Cardiac fibroblast (primary cell): ENCODE measurements at regions not wholly inside any gene's neighbourhood (a gene's known extent, or its start where the extent isn't known, plus 50 kb on each side); places are given as distances from the start of the nearest gene placed in this dataset.
"Not testable (repeated sequence)": the region's sequence is repeated elsewhere in the genome, so short reads cannot be mapped to it uniquely, and the experiment has no call there.

Source experiments
- DNase-seq, 2 donors: peaks; one replicate each; pipeline versions ENCODE4 v3.0.0 to v3.0.0-alpha.2; 2010; ENCODE audit warnings: low read depth in 2 of 2
- H3K4me3 ChIP-seq, 2 donors: replicated peaks in 1 of 2; 1 replicate in 1 of 2; 2 replicates in 1 of 2; pipeline ENCODE4 v1.5.1; 2011; ENCODE audit warnings: low read depth in 2 of 2, low read length in 2 of 2, mild to moderate bottlenecking in 2 of 2, moderate library complexity in 1 of 2
- TF ChIP-seq, protein P1 (sequence below): IDR thresholded peaks from one replicate; pipeline ENCODE4 v1.5.1; 2011; ENCODE audit warnings: low read depth, mild to moderate bottlenecking, low read length, inconsistent platforms

DNA sequence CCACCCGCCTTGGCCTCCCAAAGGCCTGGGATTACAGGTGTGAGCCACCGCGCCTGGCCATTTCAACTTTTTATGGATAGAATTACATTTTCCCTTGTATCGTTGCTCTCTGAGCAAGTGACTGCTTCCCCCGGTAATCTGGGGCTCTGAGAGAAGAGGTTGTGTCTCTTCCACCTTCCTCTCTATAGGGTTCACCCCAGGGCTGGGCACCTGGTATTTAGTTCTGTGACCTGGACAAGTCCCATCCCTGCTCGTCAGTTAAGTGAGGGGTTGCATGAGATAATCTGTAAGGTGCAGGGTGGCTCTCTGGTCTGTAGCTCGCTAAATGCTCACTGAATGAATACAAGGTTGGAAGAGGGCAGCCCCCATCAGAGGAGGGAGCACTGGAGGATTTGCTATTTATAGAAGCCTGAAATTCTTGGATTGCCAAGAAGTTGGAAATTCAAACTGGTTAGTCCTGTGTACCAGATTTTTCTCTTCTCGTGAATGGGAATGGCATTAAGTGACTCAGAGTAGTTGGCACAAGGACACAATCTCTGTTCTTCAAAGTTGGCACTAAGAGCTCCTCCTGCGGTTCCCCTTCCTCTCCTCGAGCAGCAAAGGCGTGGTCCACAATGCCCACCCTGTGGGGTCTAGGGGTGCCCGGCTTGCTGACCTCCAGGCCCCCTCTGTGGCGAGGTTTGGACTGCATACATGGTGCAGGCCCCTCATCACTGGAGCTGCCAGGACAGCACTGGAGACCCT lies 68.1 kb upstream of the DLG1 start:
- H3K4me3 ChIP-seq = no peak overlapping the region
- DNase-seq = peak in 1 of 2 donors; percentile 37
- TF ChIP-seq, protein P1, sequence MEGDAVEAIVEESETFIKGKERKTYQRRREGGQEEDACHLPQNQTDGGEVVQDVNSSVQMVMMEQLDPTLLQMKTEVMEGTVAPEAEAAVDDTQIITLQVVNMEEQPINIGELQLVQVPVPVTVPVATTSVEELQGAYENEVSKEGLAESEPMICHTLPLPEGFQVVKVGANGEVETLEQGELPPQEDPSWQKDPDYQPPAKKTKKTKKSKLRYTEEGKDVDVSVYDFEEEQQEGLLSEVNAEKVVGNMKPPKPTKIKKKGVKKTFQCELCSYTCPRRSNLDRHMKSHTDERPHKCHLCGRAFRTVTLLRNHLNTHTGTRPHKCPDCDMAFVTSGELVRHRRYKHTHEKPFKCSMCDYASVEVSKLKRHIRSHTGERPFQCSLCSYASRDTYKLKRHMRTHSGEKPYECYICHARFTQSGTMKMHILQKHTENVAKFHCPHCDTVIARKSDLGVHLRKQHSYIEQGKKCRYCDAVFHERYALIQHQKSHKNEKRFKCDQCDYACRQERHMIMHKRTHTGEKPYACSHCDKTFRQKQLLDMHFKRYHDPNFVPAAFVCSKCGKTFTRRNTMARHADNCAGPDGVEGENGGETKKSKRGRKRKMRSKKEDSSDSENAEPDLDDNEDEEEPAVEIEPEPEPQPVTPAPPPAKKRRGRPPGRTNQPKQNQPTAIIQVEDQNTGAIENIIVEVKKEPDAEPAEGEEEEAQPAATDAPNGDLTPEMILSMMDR = no peak

DNA sequence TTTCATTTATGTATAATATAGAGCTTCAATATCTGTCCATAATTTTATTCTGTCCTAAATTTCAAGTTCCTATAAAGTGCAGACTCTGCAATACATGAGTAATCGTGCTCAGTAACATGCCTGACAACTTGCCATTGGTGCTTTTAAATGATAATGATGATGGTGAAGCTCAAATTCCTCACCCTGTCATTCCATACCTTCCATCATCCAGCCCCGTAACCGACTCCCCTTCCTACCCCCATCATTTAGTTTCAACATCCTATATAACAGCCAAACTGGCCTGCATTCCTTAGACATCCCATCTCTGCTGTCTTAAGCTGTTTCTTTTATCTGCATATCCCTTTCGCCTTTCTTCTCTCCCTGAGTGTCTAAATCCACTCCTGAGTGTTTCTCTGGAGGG lies 67.2 kb upstream of the DLG1 start:
- TF ChIP-seq, protein P1 = no peak
- DNase-seq = peak in 1 of 2 donors; percentile 10
- no peak overlapping the region for H3K4me3 ChIP-seq

DNA sequence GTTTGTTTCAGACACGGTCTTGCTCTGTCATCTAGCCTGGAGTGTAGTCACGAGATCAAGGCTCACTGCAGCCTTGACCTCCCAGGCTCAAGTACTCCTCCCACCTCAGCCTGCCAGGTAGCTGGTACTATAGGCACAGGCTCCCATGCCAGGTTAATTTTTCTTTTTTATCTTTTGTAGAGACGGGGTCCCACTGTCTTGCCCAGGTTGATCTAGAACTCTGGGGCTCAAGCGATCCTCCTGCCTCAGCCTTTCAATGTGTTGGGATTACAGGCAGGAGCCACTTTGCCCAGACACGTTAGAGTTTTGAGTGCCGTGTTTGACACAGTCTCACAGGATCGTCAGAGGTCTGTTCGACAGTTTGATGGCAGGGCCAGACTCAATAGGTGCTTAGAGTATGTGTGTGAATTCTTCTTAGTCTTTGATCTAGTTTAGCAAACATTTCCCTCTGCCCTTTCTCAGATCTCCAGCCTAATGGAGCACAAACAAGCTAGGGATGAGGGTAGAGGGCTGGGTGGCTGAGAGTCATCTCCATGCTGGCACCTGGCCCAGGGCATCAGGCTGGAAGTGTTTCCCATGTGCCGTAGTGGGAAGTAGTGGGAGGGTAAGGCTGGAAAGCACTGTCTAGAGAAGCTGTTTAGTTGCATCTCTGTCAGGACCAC lies 66.1 kb upstream of the DLG1 start:
- TF ChIP-seq, protein P1 = no peak
- H3K4me3 ChIP-seq = no peak overlapping the region
- no peak for DNase-seq

DNA sequence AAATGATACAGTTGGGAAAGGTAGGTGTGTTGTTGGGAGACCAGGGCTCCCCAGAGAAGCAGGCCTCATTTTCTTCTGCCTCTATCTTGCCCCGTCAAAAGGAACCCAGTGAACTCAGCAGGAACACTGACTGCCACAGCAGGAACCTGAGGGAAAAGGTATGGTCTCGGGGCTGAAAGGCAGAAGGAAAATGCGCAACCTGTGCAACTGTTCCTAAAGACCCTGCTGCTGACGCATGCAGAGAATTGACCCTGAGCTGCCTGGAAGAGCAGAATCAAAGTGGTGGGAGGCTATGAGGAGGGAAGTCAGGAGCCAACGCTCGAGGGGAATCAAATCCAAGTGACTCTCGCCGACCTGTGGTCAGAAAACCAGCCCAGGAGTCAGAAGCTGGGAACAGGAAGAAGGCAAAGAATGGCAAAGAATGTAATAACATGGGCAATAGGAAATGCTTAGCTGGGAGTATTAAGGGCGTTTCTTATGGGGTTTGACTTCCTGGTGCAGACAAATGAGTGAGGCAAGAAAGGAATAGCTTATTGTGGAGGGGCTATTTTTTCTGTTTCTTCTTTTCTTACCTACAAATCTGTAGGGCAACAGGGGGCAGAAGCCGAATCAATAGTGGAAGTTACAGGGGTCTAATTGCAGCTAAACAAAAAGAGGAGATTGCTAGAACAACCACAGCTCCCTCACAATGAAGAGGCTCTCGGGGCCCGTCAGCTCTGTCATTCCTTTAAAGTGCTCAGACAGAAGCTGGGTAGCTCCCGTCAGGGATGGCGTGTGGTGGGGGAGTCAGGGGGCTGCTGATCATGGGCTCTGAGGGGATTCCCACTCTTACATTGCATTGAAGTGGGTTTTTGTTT lies 65.4 kb upstream of the DLG1 start:
- TF ChIP-seq, protein P1 = no peak

DNA sequence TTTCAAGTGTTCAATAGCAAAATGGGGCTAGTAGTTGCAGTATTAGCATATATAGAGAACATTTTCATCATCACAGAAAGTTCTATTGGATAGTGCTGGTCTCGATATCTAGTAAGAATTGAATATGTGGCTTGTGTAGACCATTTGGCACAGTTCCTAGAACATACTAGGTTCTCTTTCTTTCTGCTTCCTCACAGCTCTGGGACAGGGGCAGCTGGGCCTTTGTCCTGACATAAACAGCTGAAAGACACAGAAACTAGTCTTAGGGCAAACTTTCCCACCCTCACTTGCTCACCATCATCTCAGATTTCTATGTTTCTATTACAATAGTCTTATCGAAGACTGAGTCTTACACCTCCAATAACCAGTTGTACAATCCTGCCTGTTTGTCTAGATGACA lies 63.7 kb upstream of the DLG1 start:
- TF ChIP-seq, protein P1 = no peak
- no peak overlapping the region for H3K4me3 ChIP-seq
- no peak for DNase-seq

More for the DNA sequence above, 65.4 kb upstream of the DLG1 start:
- H3K4me3 ChIP-seq = no peak overlapping the region
- peak in 1 of 2 donors; percentile 25 for DNase-seq

DNA sequence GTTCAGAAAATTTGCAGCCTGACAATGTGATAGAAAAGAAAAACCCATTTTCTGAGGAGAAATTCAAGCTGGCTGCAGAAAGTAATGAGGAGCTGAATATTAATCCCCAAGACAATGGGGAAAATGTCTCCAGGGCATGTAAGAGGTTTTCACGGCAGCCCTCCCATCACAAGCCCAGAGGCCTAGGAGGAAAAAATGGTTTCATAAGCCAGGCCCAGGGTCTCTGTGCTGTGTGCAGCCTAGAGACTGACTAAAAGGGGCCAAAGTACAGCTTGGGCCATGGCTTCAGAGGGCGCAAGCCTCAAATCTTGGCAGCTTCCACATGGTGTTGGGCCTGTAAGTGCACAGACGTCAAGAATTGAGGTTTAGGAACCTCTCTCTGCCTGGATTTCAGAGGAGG lies 61.7 kb upstream of the DLG1 start:
- DNase-seq = not testable (repeated sequence)

DNA sequence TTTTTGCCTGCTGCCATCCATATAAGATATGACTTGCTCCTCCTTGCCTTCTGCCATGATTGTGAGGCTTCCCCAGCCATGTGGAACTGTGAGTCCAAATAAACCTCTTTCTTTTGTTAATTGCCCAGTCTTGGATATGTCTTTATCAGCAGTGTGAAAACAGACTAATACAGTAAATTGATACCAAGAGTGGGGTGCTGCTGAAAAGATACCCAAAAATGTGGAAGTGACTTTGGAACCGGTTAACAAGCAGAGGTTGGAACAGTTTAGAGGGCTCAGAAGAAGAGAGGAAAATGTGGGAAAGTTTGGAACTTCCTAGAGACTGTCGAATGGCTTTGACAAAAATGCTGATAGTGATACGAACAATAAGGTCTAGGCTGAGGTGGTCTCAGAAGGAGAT lies 61.1 kb upstream of the DLG1 start:
- DNase-seq, H3K4me3 ChIP-seq: not testable (repeated sequence)

More for the DNA sequence above, 61.7 kb upstream of the DLG1 start:
- not testable (repeated sequence) for H3K4me3 ChIP-seq
